Astrocyte (in vitro differentiated cells and primary cell): ENCODE measurements at regions not wholly inside any gene's neighbourhood (a gene's known extent, or its start where the extent isn't known, plus 50 kb on each side); places are given as distances from the start of the nearest gene placed in this dataset.

Source experiments
- DNase-seq: peaks from one replicate; pipeline ENCODE4 v3.0.0-alpha.2; 2010; ENCODE audit warnings: low read depth
- FAIRE-seq: peaks from 2 replicates; lab custom pipeline; 2011; peaks lifted over from hg19 to GRCh38; lab: Jason Lieb, UNC
- H2AFZ ChIP-seq: 2 replicates; pipeline ENCODE4 v1.6.0; 2012; ENCODE audit warnings: low read depth, low read length, inconsistent platforms
- H3K27ac ChIP-seq: 2 replicates; pipeline ENCODE4 v1.5.1; 2011; ENCODE audit warnings: low read depth, low read length, inconsistent platforms
- H3K27me3 ChIP-seq: 2 replicates; pipeline ENCODE4 v1.6.0; 2011; ENCODE audit warnings: low read length, inconsistent platforms; ENCODE audit not compliant: insufficient read depth
- H3K36me3 ChIP-seq: 2 replicates; pipeline ENCODE4 v1.5.1; 2011; ENCODE audit warnings: low read length, inconsistent platforms; ENCODE audit not compliant: insufficient read depth
- H3K4me1 ChIP-seq: 2 replicates; pipeline ENCODE4 v1.5.1; 2011; ENCODE audit warnings: low read length, inconsistent platforms; ENCODE audit not compliant: insufficient read depth
- H3K4me2 ChIP-seq: 2 replicates; pipeline ENCODE4 v1.6.0; 2012; ENCODE audit warnings: low read length, inconsistent platforms
- H3K4me3 ChIP-seq: 2 replicates; pipeline ENCODE4 v1.5.1; 2011; ENCODE audit warnings: low read depth, mild to moderate bottlenecking, low read length, inconsistent platforms; ENCODE audit not compliant: insufficient read depth
- H3K79me2 ChIP-seq: 2 replicates; pipeline ENCODE4 v1.6.0; 2012; ENCODE audit warnings: mild to moderate bottlenecking, low read length, inconsistent platforms; ENCODE audit not compliant: insufficient read depth
- H3K9ac ChIP-seq: 2 replicates; pipeline ENCODE4 v1.6.0; 2012; ENCODE audit warnings: mild to moderate bottlenecking, low read length, inconsistent platforms
- H3K9me3 ChIP-seq: 2 replicates; pipeline ENCODE4 v1.5.1; 2012; ENCODE audit warnings: low read depth, mild to moderate bottlenecking, low read length, inconsistent platforms; ENCODE audit not compliant: insufficient read depth
- H4K20me1 ChIP-seq: 2 replicates; pipeline ENCODE4 v1.6.0; 2012; ENCODE audit warnings: low read length, inconsistent platforms; ENCODE audit not compliant: insufficient read depth
- H3K27ac Mint-ChIP-seq: one replicate; pipeline ENCODE4 v1.8.0; 2021; ENCODE audit warnings: mild to moderate bottlenecking, mixed read lengths; ENCODE audit not compliant: unreplicated experiment
- H3K27me3 Mint-ChIP-seq: one replicate; pipeline ENCODE4 v1.8.0; 2021; ENCODE audit warnings: low read depth, mixed read lengths; ENCODE audit not compliant: unreplicated experiment
- H3K36me3 Mint-ChIP-seq: one replicate; pipeline ENCODE4 v1.8.0; 2021; ENCODE audit warnings: low read depth, mixed read lengths; ENCODE audit not compliant: unreplicated experiment
- H3K4me1 Mint-ChIP-seq: one replicate; pipeline ENCODE4 v1.8.0; 2021; ENCODE audit warnings: low read depth, mixed read lengths; ENCODE audit not compliant: unreplicated experiment
- H3K4me3 Mint-ChIP-seq: one replicate; pipeline ENCODE4 v1.8.0; 2021; ENCODE audit warnings: mild to moderate bottlenecking, moderate library complexity, mixed read lengths; ENCODE audit not compliant: unreplicated experiment
- H3K9me3 Mint-ChIP-seq: one replicate; pipeline ENCODE4 v1.8.0; 2021; ENCODE audit warnings: mild to moderate bottlenecking, mixed read lengths; ENCODE audit not compliant: unreplicated experiment
- CTCF ChIP-seq: IDR thresholded peaks from 2 replicates; pipeline ENCODE4 v1.5.1; 2011; ENCODE audit warnings: low read depth, mild to moderate bottlenecking, inconsistent platforms, low read length, moderate library complexity; ENCODE audit not compliant: insufficient read depth
- EZH2 ChIP-seq: IDR thresholded peaks from 2 replicates; pipeline ENCODE4 v1.6.1; 2012; ENCODE audit warnings: mild to moderate bottlenecking, low read length, inconsistent platforms; ENCODE audit not compliant: insufficient read depth

DNA sequence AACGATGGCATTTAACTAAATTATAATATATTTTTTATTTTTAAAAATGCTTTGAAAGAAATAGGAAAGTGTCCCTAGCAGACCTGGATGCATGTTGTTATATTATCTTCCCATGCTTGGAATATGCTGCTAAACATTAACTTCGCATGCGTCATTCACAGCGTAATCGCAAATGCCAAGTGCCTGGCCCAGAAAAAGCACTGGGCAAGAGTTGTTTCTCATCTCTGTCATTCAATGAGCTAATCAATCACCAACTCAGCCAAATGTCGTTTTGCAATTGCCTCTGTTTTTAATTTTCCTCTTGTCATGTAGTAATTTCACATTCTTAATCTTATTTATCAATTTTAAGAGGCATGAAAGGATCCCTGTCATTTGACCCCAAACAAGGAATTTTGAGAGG, 1421.9 kb downstream of the BRD1 start:
- FAIRE-seq (no peak), DNase-seq (no peak)
- peaks cover 29% of the 10 kb centered on the region for H3K27me3 Mint-ChIP-seq
- H3K4me1 ChIP-seq: no peaks in the 10 kb centered on the region
- peaks cover 3% of the 10 kb centered on the region for H3K9me3 ChIP-seq
- no peak overlapping the region for H3K27ac Mint-ChIP-seq
- H3K4me1 Mint-ChIP-seq: no peaks in the 10 kb centered on the region
- H3K36me3 ChIP-seq: no peaks in the 10 kb centered on the region
- H3K9me3 Mint-ChIP-seq: peaks cover 3% of the 10 kb centered on the region
- H2AFZ ChIP-seq: no peak overlapping the region
- H3K79me2 ChIP-seq: no peaks in the 10 kb centered on the region
- no peaks in the 10 kb centered on the region for H4K20me1 ChIP-seq
- no peak overlapping the region for H3K27ac ChIP-seq
- no peak overlapping the region for H3K4me3 ChIP-seq
- H3K4me2 ChIP-seq: no peak overlapping the region
- no peak overlapping the region for H3K4me3 Mint-ChIP-seq
- no peaks in the 10 kb centered on the region for H3K36me3 Mint-ChIP-seq
- no peak overlapping the region for H3K9ac ChIP-seq
- TF ChIP-seq CTCF: no peak
- TF ChIP-seq EZH2: no peak
- H3K27me3 ChIP-seq: peaks cover 3% of the 10 kb centered on the region

DNA sequence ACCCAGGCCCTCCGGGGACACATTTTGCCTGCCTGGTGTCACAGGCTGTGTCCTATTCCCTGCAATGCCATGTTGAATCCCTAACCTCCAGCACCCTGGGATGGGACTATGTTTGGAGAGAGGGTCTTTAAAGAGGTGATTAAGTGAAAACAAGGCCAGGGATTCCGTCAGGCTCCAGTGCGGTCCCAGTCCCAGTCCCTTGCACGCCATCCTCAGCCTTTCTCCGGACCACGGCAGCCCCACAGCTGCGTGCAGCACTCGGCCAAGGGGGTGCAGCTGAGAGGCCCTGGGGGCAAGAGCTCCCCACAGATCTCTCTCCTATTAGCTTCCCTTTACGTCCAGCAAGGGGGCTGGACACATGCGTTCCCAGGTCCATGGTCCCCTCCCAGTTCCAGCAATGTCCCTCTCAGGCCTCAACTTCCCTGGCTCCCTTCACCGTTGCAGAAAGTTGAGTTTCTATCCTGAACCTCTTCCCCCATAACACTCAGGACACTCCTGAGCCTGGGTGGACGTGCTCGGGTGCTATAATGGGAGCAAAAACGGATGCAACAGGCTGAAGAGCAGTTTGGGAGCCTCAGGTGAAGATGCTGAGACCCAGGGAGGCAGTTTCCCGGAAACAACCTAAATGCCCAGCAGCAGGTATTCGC, 1422.7 kb downstream of the BRD1 start:
- Histone ChIP-seq H3K4me1 (no peaks in the 10 kb centered on the region), H2AFZ (no peak overlapping the region), H3K27me3 (peaks cover 3% of the 10 kb centered on the region), H3K79me2 (no peaks in the 10 kb centered on the region), H3K9me3 (peaks cover 3% of the 10 kb centered on the region), H3K4me3 (no peak overlapping the region), H3K9ac (no peak overlapping the region), H4K20me1 (no peaks in the 10 kb centered on the region), H3K4me2 (no peak overlapping the region), H3K27ac (no peak overlapping the region), H3K36me3 (no peaks in the 10 kb centered on the region)
- DNase-seq (no peak), FAIRE-seq (no peak)
- Mint-ChIP-seq H3K27me3 (peaks cover 30% of the 10 kb centered on the region), H3K36me3 (no peaks in the 10 kb centered on the region), H3K4me3 (no peak overlapping the region), H3K27ac (no peak overlapping the region), H3K9me3 (peaks cover 3% of the 10 kb centered on the region), H3K4me1 (no peaks in the 10 kb centered on the region)
- no peak for TF ChIP-seq CTCF
- no peak for TF ChIP-seq EZH2
